Adipocyte (in vitro differentiated cells): ENCODE measurements at regions not wholly inside any gene's neighbourhood (a gene's known extent, or its start where the extent isn't known, plus 50 kb on each side); places are given as distances from the start of the nearest gene placed in this dataset.

Source experiments
- DNase-seq: peaks from one replicate; pipeline ENCODE4 v3.0.0-alpha.2; 2015; ENCODE audit warnings: low read depth
- H3K27me3 ChIP-seq: replicated peaks from 2 replicates; pipeline ENCODE4 v1.7.0; 2013; ENCODE audit warnings: mild to moderate bottlenecking, low read length, moderate library complexity; ENCODE audit not compliant: control insufficient read depth, insufficient read depth
- H3K36me3 ChIP-seq: 2 replicates; pipeline ENCODE4 v1.7.0; 2013; ENCODE audit warnings: low read length, mild to moderate bottlenecking, moderate library complexity; ENCODE audit not compliant: control insufficient read depth, insufficient read depth, severe bottlenecking
- H3K4me1 ChIP-seq: 2 replicates; pipeline ENCODE4 v1.7.0; 2013; ENCODE audit warnings: mild to moderate bottlenecking, low read length, moderate library complexity; ENCODE audit not compliant: control insufficient read depth, insufficient read depth
- H3K4me3 ChIP-seq: 2 replicates; pipeline ENCODE4 v1.7.0; 2013; ENCODE audit warnings: mild to moderate bottlenecking, low read length, moderate library complexity
- H3K9ac ChIP-seq: 2 replicates; pipeline ENCODE4 v1.7.0; 2013; ENCODE audit warnings: mild to moderate bottlenecking, low read length, moderate library complexity
- H3K9me3 ChIP-seq: 2 replicates; pipeline ENCODE4 v1.7.0; 2013; ENCODE audit warnings: mild to moderate bottlenecking, low read length, moderate library complexity; ENCODE audit not compliant: control insufficient read depth

DNA sequence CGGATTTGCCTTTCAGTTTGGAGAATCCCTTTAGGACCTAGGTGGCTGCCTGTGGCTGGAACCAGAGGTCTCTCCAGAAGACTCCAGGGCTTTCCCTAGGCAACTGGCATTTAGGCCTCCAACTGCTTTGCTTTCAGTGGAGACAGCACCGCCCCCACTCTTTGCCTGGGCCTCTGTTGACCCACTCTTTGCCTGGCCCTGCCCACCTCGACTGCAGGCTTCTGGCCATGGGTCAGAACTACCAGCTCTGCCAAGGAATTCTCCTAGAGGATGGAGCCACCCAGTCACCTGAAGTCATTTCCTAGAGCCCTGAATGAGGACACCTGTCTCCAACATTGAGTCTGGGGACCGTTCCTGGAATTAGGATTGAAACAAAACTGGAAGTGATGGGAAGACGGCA lies 439.0 kb upstream of the CDH4 start:
- no peak for DNase-seq
- Histone ChIP-seq H3K9ac (no peak overlapping the region), H3K27me3 (peaks cover 13% of the 10 kb centered on the region), H3K36me3 (no peaks in the 10 kb centered on the region), H3K4me3 (no peak overlapping the region), H3K9me3 (peaks cover 3% of the 10 kb centered on the region), H3K4me1 (no peaks in the 10 kb centered on the region)

DNA sequence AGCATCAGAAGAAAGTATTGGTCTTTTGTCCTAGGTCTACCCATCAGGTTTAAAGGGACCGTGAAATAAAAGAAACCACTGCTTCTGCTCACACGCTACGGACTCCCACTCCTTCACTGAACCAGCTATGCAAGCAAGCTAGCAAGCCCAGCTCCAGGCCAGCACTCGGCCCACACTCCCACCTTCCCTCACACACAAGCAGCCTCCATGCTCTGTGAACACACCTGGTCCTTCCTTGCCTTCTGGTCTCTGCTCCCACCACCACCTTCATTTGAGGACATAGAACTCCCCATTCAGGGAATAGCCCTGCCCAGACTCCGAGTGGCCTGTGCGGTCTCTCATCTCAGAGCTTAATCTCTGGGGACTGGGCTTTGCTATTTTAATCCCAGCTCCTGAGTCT lies 436.4 kb upstream of the CDH4 start:
- Histone ChIP-seq H3K4me3 (no peak overlapping the region), H3K9ac (no peak overlapping the region)

DNA sequence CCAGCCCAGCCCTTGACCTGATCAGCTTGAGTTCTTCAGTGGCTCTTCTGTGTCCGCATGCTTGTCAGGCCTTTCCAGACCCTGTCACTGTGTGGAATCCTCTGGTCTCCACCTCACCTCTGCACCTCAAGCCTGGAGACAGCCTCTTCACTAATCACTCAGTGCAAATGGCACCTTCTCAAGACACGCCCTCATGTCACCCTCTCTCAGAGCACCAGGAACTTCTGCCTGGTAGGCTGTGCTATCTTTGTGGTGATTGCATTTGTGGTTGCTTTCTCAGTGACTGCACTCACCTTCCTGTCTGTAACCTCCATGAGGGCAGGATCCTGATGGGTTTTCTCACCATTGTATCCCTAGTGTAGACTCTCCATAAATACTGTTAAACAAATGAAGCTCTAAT lies 435.2 kb upstream of the CDH4 start:
- Histone ChIP-seq H3K36me3 (no peaks in the 10 kb centered on the region), H3K9me3 (no peaks in the 10 kb centered on the region), H3K9ac (no peak overlapping the region), H3K27me3 (peaks cover 10% of the 10 kb centered on the region), H3K4me3 (no peak overlapping the region), H3K4me1 (no peaks in the 10 kb centered on the region)
- DNase-seq = no peak

More for the DNA sequence above, 436.4 kb upstream of the CDH4 start:
- H3K4me1 ChIP-seq = no peaks in the 10 kb centered on the region
- no peak for DNase-seq
- H3K36me3 ChIP-seq = no peaks in the 10 kb centered on the region
- peaks cover 10% of the 10 kb centered on the region for H3K27me3 ChIP-seq
- peaks cover 3% of the 10 kb centered on the region for H3K9me3 ChIP-seq

GRCh38 chr20:60817891-60818290 lies 434.2 kb upstream of the CDH4 start:
- Histone ChIP-seq H3K4me3 (no peak overlapping the region), H3K4me1 (peaks cover 2% of the 10 kb centered on the region), H3K27me3 (peaks cover 10% of the 10 kb centered on the region), H3K9ac (no peak overlapping the region), H3K36me3 (no peaks in the 10 kb centered on the region), H3K9me3 (no peaks in the 10 kb centered on the region)
- no peak for DNase-seq

- DNase-seq = no peak
- peaks cover 6% of the 10 kb centered on the region for H3K27me3 ChIP-seq
- H3K4me1 ChIP-seq = peaks cover 3% of the 10 kb centered on the region
- no peaks in the 10 kb centered on the region for H3K36me3 ChIP-seq
- no peak overlapping the region for H3K4me3 ChIP-seq
- H3K9ac ChIP-seq = no peak overlapping the region
- H3K9me3 ChIP-seq = no peaks in the 10 kb centered on the region
Measured at GRCh38 chr20:60819511-60819910, 432.6 kb upstream of the CDH4 start.

- DNase-seq = no peak
Measured at GRCh38 chr20:60820149-60820548, 431.9 kb upstream of the CDH4 start.

GRCh38 chr20:60820918-60821317 lies 431.1 kb upstream of the CDH4 start:
- Histone ChIP-seq H3K9me3 (no peaks in the 10 kb centered on the region), H3K36me3 (no peaks in the 10 kb centered on the region), H3K4me1 (peaks cover 3% of the 10 kb centered on the region), H3K27me3 (peaks cover 6% of the 10 kb centered on the region), H3K4me3 (no peak overlapping the region), H3K9ac (no peak overlapping the region)
- no peak for DNase-seq

More at GRCh38 chr20:60820149-60820548, 431.9 kb upstream of the CDH4 start:
- no peaks in the 10 kb centered on the region for H3K36me3 ChIP-seq
- no peaks in the 10 kb centered on the region for H3K9me3 ChIP-seq
- H3K9ac ChIP-seq = no peak overlapping the region
- peaks cover 6% of the 10 kb centered on the region for H3K27me3 ChIP-seq
- peaks cover 3% of the 10 kb centered on the region for H3K4me1 ChIP-seq
- no peak overlapping the region for H3K4me3 ChIP-seq

DNA sequence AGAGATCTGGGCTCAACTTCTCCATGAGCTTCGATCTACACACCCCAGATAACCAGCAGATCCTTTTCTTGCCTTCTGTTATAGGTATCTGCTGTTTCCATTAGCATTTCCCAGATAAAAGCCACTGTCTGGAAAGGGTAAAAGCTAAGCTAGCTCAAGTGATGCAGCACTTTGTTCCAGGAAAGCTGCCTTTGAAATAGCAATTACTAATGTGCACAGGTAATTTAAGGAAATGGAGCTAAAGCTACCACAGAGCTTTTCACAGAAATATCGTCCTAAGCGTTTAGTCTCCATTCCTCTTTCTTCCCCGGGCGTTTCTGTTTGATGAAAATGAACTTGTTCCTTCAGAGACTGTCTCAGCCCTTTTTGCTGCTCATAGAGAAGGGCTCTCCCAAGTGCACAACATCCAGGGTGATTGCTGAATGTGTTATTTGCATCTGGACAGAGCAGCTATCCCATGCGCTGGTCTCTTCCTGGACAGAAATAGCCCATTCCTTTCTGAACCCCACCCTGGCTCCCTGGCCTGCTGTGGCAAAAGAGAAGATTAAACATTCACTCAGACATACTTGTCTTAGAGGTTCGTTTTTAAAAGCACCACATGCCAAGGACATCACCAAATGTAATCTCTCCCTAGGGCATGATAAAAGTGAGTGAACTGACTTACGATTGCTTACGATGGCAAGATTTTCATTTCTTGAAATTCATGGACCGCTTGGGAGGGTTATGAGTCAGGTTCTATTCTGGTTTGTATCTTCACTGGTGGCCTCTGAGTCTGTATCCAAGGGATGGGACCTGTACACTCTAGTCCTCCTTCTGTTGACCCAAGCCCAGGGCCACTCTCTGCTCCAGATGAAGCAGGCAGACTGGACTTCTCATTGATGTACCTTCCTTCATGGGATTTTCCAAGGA lies 429.1 kb upstream of the CDH4 start:
- H3K9me3 ChIP-seq = peaks cover 16% of the 10 kb centered on the region
- H3K27me3 ChIP-seq = no peaks in the 10 kb centered on the region
- no peak for DNase-seq
- H3K4me1 ChIP-seq = peaks cover 3% of the 10 kb centered on the region
- H3K36me3 ChIP-seq = no peaks in the 10 kb centered on the region
- no peak overlapping the region for H3K4me3 ChIP-seq
- no peak overlapping the region for H3K9ac ChIP-seq

GRCh38 chr20:60835876-60836275 lies 416.2 kb upstream of the CDH4 start:
- H3K36me3 ChIP-seq = no peaks in the 10 kb centered on the region
- peaks cover 10% of the 10 kb centered on the region for H3K9me3 ChIP-seq
- DNase-seq = no peak

GRCh38 chr20:60837173-60837770 lies 414.8 kb upstream of the CDH4 start:
- Histone ChIP-seq H3K9me3 (no peaks in the 10 kb centered on the region), H3K9ac (no peak overlapping the region), H3K36me3 (no peaks in the 10 kb centered on the region), H3K27me3 (no peaks in the 10 kb centered on the region), H3K4me1 (no peaks in the 10 kb centered on the region), H3K4me3 (no peak overlapping the region)
- no peak for DNase-seq

More at GRCh38 chr20:60835876-60836275, 416.2 kb upstream of the CDH4 start:
- Histone ChIP-seq H3K4me1 (no peaks in the 10 kb centered on the region), H3K4me3 (no peak overlapping the region), H3K27me3 (no peaks in the 10 kb centered on the region), H3K9ac (no peak overlapping the region)

GRCh38 chr20:60838297-60838696 lies 413.8 kb upstream of the CDH4 start:
- Histone ChIP-seq H3K27me3 (no peaks in the 10 kb centered on the region), H3K4me1 (no peaks in the 10 kb centered on the region), H3K9ac (no peak overlapping the region), H3K36me3 (no peaks in the 10 kb centered on the region), H3K4me3 (no peak overlapping the region), H3K9me3 (no peaks in the 10 kb centered on the region)
- no peak for DNase-seq
